ENCODE measurements at regions not wholly inside any gene's neighbourhood (a gene's known extent, or its start where the extent isn't known, plus 50 kb on each side); places are given as distances from the start of the nearest gene placed in this dataset.

GRCh38 chr4:64497491-64497890 lies 88.2 kb upstream of the TECRL start:
- in situ Hi-C loops (cut with HindIII; ENCODE audit: low sequenced_read_pairs): no loop called here

- in situ Hi-C loops (cut with HindIII; ENCODE audit: low sequenced_read_pairs): no loop called here
Measured at GRCh38 chr4:64495946-64496345, 86.7 kb upstream of the TECRL start.

GRCh38 chr4:64489628-64490027 lies 80.4 kb upstream of the TECRL start:
- in situ Hi-C loops (cut with HindIII; ENCODE audit: low sequenced_read_pairs): no loop called here

- in situ Hi-C loops (cut with HindIII; ENCODE audit: low sequenced_read_pairs): no loop called here
Measured at GRCh38 chr4:64479338-64479737, 70.1 kb upstream of the TECRL start.

GRCh38 chr4:64477127-64477526 lies 67.9 kb upstream of the TECRL start:
- in situ Hi-C loops (cut with HindIII; ENCODE audit: low sequenced_read_pairs): no loop called here

GRCh38 chr4:64465263-64465662 lies 56.0 kb upstream of the TECRL start:
- in situ Hi-C loops (cut with HindIII; ENCODE audit: low sequenced_read_pairs): no loop called here

- in situ Hi-C loops (cut with HindIII; ENCODE audit: low sequenced_read_pairs): no loop called here
Measured at GRCh38 chr4:64464581-64464980, 55.3 kb upstream of the TECRL start.

Measured in DLD1 (cell line).